A673 (cell line): ENCODE measurements at regions not wholly inside any gene's neighbourhood (a gene's known extent, or its start where the extent isn't known, plus 50 kb on each side); places are given as distances from the start of the nearest gene placed in this dataset.

Experiments used
- BruUV-seq: library from RNA; stranded (reverse); fragments of 400-500 nt; replicated peaks from 2 replicates; lab custom pipeline; 2021; lab: Mats Ljungman, UMichigan
- CTCF ChIA-PET: fragments of 300-600 bp; sonication (Branson Sonifier 250); formaldehyde crosslinking; loops from one replicate; lab custom pipeline; 2022; ENCODE audit warnings: antibody characterized with exemption; lab: Charles Lee
- POLR2A ChIA-PET: fragments of 300-600 bp; sonication (Branson Sonifier 250); formaldehyde crosslinking; loops from one replicate; lab custom pipeline; 2022; ENCODE audit warnings: antibody characterized with exemption; ENCODE audit not compliant: low non-redundant PET; lab: Charles Lee
- DNase-seq: peaks from one replicate; pipeline ENCODE4 v3.0.0-alpha.2; 2015; ENCODE audit warnings: low spot score
- H3K27ac ChIP-seq: fragments of 200-600 bp; sonication (generic); 2 replicates; pipeline ENCODE4 v1.5.1; 2016; ENCODE audit warnings: mixed run types, low read depth, mild to moderate bottlenecking, mixed read lengths, antibody characterized with exemption, low read length; ENCODE audit not compliant: poor library complexity, severe bottlenecking
- H3K27me3 ChIP-seq: fragments of 200-600 bp; sonication (generic); replicated peaks from 2 replicates; pipeline ENCODE4 v1.6.1; 2017; ENCODE audit warnings: mixed run types, low read depth, mild to moderate bottlenecking, mixed read lengths, antibody characterized with exemption, low read length; ENCODE audit not compliant: insufficient read depth, poor library complexity
- H3K36me3 ChIP-seq: fragments of 200-600 bp; sonication (generic); 2 replicates; pipeline ENCODE4 v1.6.1; 2016; ENCODE audit warnings: mixed run types, mild to moderate bottlenecking, mixed read lengths, antibody characterized with exemption, low read length; ENCODE audit not compliant: insufficient read depth, poor library complexity, severe bottlenecking
- H3K4me1 ChIP-seq: fragments of 200-600 bp; sonication (generic); 2 replicates; pipeline ENCODE4 v1.6.1; 2017; ENCODE audit warnings: mixed run types, mild to moderate bottlenecking, mixed read lengths, antibody characterized with exemption, low read length; ENCODE audit not compliant: insufficient read depth, poor library complexity, severe bottlenecking
- H3K4me3 ChIP-seq: fragments of 200-600 bp; sonication (generic); 2 replicates; pipeline ENCODE4 v1.5.1; 2016; ENCODE audit warnings: low read depth, mixed run types, mild to moderate bottlenecking, mixed read lengths, low read length; ENCODE audit not compliant: poor library complexity, severe bottlenecking
- H3K9me3 ChIP-seq: fragments of 200-600 bp; sonication (generic); 2 replicates; pipeline ENCODE4 v1.6.1; 2016; ENCODE audit warnings: mixed run types, low read depth, mild to moderate bottlenecking, mixed read lengths, antibody characterized with exemption, low read length; ENCODE audit not compliant: poor library complexity, severe bottlenecking
- CTCF ChIP-seq: fragments of 300-800, 200-600 bp; sonication (generic); conservative IDR thresholded peaks from 2 replicates; pipeline ENCODE4 v1.5.1; 2017; ENCODE audit warnings: low read depth, mild to moderate bottlenecking, antibody characterized with exemption, low read length, moderate library complexity, mixed read lengths
- EZH2 ChIP-seq: fragments of 200-600 bp; sonication (generic); IDR thresholded peaks from 2 replicates; pipeline ENCODE4 v1.6.1; 2017; ENCODE audit warnings: borderline replicate concordance, low read depth, mild to moderate bottlenecking, mixed read lengths, antibody characterized with exemption, low read length; ENCODE audit not compliant: poor library complexity, severe bottlenecking
- intact Hi-C: fragments of 100-400 bp; cut with micrococcal nuclease; formaldehyde crosslinking; loops from one replicate; pipeline ENCODE4 v1.10.0; 2022; ENCODE audit not compliant: unreplicated experiment

GRCh38 chr2:158740621-158741020 is 54.5 kb upstream of the DAPL1 start:
- Histone ChIP-seq H3K9me3 (no peaks in the 10 kb centered on the region), H3K36me3 (no peaks in the 10 kb centered on the region), H3K4me1 (no peaks in the 10 kb centered on the region), H3K27ac (no peak overlapping the region), H3K4me3 (no peak overlapping the region), H3K27me3 (no peaks in the 10 kb centered on the region)
- no peak for TF ChIP-seq CTCF
- no peak for TF ChIP-seq EZH2
- BruUV-seq: no TSS peak
- no peak for DNase-seq
- ChIA-PET CTCF (no interaction called here), POLR2A (no interaction called here)
- intact Hi-C loops: no loop called here

GRCh38 chr2:158741625-158742024 is 53.5 kb upstream of the DAPL1 start:
- Histone ChIP-seq H3K27ac (no peak overlapping the region), H3K4me3 (no peak overlapping the region), H3K9me3 (no peaks in the 10 kb centered on the region), H3K27me3 (no peaks in the 10 kb centered on the region), H3K4me1 (no peaks in the 10 kb centered on the region), H3K36me3 (no peaks in the 10 kb centered on the region)
- DNase-seq: no peak
- ChIA-PET CTCF (no interaction called here), POLR2A (no interaction called here)
- TF ChIP-seq EZH2: no peak
- TF ChIP-seq CTCF: no peak
- intact Hi-C loops: no loop called here
- BruUV-seq: no TSS peak

- Histone ChIP-seq H3K4me1 (no peaks in the 10 kb centered on the region), H3K4me3 (no peak overlapping the region), H3K36me3 (no peaks in the 10 kb centered on the region), H3K27ac (no peak overlapping the region), H3K27me3 (no peaks in the 10 kb centered on the region), H3K9me3 (no peaks in the 10 kb centered on the region)
- TF ChIP-seq EZH2: no peak
- no peak for DNase-seq
- intact Hi-C loops: no loop called here
- CTCF ChIA-PET: no interaction called here
- POLR2A ChIA-PET: no interaction called here
- no TSS peak for BruUV-seq
Observed at GRCh38 chr2:158742536-158742935, 52.6 kb upstream of the DAPL1 start.

- Histone ChIP-seq H3K4me1 (no peaks in the 10 kb centered on the region), H3K27ac (no peak overlapping the region), H3K9me3 (no peaks in the 10 kb centered on the region), H3K27me3 (no peaks in the 10 kb centered on the region), H3K4me3 (no peak overlapping the region), H3K36me3 (no peaks in the 10 kb centered on the region)
- DNase-seq: no peak
- BruUV-seq: no TSS peak
- TF ChIP-seq EZH2: no peak
- no peak for TF ChIP-seq CTCF
- intact Hi-C loops: no loop called here
- POLR2A ChIA-PET: no interaction called here
- CTCF ChIA-PET: no interaction called here
Observed at GRCh38 chr2:158743466-158743865, 51.7 kb upstream of the DAPL1 start.
